HG03139 (cell line): ENCODE measurements at regions not wholly inside any gene's neighbourhood (a gene's known extent, or its start where the extent isn't known, plus 50 kb on each side); places are given as distances from the start of the nearest gene placed in this dataset.
"Not testable (repeated sequence)": the region's sequence is repeated elsewhere in the genome, so short reads cannot be mapped to it uniquely, and the experiment has no call there.

Source experiments
- ATAC-seq: cut with Tn5 transposase; IDR thresholded peaks from one replicate; pipeline ENCODE4 v1.9.1; 2021; ENCODE audit not compliant: unreplicated experiment

DNA sequence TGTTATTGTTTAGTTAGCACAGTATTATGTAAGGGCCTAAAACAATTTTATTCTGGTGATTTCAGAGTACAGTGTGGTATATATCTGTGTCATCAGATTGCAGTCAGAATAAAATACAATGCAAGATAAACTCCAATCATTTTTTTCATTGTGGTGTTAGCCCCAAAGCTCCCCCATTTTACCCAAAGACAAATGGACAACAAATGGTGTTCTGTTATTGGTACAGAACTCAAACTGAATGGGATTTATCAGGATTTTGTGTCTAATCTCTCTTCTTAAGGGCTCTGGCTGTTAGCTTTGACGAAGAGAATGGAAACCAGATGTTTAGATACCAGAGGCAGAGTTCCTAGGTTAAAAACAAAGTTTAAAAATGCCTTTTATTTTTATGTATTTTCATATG is 163.1 kb upstream of the USP25 start:
- ATAC-seq, result no peak

DNA sequence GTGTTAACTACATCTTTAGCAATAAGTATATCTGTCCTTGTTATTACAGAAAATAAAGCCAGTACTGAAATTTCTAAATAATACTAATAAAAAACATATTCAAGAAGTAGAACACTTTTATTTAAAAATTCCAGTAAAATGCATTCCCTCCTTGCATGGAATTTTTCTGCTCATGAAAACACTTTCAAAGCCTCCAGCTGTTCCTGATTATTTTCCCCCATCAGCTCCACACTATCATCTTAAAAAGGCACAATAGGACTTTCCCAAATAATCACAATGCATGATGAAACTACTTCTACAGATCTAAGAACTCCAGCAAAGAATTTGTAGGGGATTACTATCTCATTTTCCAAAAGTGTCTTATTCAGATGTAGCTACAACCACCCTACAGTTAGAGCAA is 162.6 kb upstream of the USP25 start:
- ATAC-seq, result no peak

DNA sequence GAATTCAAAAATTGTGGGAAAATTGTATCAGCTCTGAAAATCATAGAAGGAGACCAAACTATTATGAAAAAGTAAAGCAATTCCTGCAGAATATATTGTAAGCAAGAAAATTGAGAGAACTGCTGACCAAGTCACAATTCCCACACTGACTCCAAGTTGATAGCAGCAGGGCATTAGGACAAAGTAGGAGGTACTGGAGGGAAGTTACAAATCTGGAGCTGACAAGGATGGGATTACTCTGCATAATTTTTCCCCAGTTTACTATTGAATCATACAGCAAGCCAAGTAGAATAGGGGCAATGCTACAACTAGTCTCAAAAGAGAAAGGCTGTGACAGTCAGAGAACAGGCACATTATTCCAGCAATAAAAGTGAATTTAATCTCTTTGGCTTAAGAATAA is 161.3 kb upstream of the USP25 start:
- ATAC-seq, result no peak

DNA sequence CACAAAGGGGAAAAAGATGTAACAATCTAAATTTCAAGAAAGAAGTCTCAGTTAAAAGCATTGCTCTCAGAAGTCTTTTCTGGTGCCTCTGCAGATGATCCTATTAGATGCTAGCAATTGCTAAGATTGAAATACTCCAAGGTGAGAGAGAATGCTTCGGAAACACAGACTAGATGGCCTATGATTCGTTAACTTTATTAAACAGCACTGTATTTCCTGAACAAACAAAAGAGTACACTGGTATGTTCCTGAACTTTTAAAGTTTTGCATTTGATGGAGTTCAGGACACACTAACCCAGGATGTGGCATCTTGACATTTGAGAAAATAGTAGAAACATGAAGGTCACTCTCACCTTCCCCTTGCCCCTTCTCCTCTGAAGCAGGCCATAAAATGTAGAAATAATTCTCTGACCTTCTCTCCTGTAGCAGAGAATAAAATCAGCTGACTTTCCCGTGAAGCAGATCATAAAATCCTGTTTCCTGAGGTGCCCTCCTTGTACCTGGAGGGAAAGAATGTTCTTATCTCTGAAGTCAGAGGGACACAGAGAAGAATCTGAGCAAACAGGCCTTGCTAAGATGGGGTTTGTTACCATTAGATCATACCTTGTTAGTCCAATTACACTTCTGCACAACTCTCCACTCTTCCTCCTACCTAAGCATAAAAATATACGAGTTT is 142.9 kb upstream of the USP25 start:
- ATAC-seq, result no peak

DNA sequence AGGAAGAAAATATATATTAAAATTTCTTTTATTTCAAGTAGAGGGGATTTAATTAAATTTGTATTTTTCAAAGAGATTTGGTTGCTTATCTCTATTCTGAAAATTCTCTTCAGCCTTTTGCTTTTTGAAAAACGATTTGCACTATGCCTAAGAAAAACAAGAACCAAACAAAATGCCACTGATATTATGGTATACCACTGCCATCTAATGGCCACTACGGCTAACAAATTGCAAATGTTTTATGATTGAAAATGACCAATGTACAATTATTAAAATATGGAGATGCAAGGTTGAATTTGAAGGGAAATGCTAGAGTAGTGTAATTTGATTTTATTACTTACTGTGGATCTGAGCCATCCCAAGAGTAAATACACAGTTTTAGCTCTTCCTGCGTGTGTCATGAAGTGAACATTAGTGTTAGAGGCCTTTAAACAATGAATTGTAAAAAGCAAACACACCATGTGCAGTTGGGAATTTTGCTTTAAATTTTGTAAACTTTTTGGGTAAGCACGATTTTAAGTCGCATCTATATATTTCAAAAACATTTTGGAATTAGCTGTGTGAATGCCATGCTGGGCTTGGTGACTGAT is 137.4 kb upstream of the USP25 start:
- ATAC-seq, result no peak

DNA sequence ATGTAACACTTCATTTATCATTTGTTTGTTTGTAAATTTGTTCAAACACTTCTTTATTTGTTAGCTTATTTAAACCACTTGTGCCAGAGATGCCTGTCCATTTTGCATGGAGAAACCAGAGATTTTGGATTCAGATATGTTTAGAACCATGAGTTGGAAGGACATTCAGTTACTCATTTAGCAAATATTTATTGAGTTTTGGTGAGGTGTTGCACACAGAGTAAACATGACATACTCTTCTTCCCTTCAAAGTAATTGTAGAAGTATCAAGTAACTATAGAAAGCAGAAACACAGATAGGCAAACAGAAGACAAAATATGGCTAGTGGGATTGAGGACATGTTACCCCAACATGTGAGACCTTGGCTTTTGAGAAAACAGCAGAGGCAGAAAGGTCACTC is 136.8 kb upstream of the USP25 start:
- no peak for ATAC-seq

DNA sequence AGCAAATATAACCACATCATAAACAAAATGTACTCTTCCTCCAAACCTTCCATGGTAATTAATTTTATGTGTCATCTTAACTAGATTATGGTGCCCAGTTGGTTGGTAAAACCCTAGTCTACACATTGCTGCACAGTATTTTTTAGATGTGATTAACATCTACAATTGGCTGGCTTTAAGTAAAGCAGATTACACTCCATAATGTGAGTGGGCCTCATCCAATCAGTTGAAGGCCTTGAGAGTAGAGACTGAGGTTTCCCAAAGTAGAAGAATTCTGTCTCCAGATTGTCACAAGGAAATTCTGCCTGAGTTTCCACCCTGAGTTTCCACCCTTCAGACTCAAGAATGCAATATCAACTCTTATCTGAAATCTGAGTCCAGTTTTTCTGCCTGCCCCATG is 128.4 kb upstream of the USP25 start:
- ATAC-seq, result no peak

DNA sequence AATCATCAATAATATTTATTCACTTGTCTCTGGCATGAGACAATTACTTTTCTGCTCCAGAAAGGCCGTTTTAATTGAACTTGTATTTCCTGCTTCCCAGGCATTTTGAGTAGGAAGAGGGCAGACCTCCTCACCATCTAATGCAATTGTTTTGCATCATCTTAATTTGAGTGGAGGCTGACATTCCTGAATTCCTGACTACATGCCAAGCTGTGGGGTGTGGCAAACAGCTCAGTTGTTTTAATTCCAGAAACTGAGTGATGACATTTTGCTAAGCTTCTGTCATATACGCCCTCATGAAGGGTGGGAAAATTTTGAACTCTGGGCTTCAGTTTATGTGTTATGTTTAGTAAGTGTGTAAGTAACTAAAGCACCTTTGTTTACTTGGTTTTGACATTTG is 125.4 kb upstream of the USP25 start:
- no peak for ATAC-seq

DNA sequence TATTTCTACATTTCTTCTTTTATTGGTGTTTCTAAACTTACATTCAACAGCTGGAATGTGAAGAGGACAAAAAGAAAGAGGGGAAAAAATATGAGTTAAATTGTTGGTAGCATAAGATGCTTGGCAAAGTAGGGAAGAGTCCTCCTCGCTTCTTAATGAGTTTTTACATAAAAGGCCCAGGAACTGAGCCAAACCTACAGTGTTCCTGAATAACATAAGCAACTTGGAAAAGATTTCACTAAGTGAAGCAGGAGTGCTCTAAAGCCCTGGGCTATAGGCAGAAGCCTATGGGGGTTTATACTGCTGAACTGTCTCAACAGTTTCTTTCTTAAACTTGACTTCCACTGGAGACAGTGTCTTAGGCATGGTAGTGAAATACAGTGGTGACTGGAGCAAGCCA is 115.0 kb upstream of the USP25 start:
- ATAC-seq, result no peak

DNA sequence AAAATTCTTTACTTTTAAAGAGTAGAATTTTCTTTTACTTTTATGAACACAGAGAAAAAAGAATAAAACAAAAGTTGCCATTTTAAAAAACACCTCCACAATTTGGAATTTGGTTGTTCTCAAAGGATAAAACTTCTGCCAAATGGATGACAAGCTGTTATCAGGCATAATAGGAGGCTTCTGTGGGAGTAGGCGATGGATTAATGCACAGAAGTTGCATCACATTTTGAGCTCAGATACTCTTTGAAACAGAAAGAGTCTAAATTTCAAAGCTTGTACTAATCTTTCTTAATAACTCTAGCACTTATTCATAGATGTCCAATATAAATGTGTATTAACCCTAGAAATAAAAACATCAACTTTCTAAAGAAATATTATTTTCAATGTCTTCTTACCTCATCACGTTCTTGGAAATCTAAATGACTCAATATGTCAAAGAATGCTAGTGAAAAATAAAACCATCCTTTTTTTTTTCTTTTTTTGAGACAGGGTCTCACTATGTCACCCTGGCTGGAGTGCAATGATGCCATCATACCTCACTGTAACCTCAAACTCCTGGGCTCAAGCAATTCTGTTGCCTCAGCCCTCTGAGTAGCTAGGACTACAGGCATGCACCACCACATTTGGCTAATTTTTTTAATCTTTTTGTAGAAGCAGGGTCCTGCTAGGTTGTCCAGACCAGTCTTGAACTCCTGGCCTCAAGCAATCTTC is 112.8 kb upstream of the USP25 start:
- ATAC-seq, result no peak

DNA sequence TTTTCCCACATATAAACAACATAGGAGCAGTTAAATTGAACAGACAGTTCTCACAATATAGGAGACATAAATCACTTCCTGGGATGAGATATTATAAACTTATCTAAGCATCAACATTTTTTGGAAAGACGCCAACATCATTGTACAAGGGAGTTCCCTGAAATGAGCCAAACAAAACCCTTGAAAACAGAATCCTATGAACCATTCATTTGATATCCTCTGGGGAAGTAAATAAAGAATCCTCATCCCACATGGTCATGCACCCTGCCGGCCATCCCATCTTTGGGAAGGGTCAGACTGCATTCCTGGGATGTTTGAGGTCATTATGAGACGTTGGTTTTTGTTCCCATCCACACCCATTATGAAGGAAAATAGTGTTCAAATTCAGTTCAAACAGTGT is 111.8 kb upstream of the USP25 start:
- no peak for ATAC-seq

DNA sequence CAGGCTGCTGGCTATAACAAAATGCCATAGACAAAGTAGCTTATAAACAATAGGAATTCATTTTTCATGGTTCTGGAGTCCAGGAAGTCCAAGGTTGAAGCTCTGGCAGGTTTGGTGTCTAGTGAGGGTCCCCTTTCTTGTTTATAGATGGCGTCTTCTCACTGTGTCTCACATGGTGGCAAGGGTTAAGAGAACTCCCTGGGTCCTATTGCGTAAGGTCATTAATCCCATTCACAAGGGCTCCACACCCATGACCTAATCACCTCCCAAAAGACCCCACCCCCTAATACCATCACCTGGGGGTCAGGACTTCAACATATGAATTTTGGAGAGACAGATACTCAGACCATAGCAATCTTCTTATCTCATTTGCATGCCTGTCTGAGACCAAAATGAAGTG is 108.9 kb upstream of the USP25 start:
- ATAC-seq, result no peak

DNA sequence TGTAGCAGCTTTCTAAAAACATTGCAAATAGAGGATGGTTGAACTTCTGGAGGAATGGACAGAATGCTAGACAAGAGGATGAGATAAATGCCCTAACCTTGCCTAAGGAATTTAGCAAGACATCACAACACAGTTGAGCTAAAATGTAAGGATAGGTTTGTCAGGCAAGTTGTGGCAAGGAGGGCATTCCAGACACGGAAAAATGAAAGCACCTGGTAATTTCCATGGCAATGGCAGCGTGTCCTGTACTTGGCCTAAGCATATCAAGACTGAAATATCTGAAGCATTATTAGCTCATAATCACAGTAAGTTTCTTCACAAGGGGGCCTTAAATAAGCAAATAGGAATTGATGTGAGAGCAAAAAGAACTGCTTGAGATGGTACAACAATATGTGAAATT is 105.1 kb upstream of the USP25 start:
- ATAC-seq, result no peak

DNA sequence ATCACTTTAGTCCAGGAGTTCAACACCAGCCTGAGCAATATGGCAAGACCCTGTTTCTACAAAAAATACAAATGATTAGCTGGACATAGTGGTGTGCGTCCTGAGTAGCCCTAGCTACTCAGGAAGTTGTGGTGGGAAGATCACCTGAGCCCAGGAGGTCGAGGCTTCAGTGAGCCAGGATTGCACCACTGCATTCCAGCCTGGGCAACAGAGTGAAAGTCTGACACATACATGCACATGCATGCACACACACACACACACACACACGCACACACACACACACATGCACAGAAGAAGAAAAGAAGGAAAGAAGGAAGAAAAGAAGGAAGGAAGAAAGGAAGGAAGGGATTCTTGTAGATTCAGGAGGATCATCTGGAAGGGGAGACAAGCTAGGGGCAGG is 104.4 kb upstream of the USP25 start:
- no peak for ATAC-seq

DNA sequence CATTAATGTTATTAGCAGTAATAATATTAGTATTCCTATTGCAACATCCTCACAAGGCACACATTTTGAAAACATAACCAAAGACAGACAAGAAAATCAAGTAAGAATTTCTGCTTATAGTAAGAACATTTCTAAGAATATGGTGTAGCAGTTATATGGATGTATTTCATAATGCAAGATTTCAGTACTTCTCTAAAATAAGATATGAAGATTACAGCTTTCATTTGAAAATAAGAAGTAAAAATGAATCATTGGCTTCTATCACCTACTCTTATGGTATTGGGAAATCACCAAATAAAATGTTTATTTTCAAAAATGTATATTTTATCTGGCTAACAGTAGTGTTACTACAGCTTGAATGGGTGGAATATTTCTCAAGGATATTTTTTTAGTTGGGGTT is 103.8 kb upstream of the USP25 start:
- ATAC-seq, result no peak

DNA sequence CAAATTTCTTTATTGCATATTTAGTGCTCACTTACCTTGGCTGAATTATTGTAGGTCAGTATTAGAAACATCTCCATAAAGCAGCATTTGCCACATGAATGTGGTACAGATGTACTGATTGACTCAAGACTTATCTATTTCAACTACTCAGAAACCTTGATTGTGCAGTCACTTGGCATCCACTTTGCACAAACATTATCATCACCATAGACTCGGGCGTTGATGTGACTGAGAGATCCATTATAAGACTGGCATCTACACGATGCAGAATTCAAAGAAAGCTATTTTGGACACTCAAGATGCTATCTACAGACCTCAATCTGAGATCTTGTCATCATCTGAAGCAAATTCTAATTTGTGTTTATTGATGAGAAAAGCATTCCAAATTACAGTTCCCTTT is 102.8 kb upstream of the USP25 start:
- no peak for ATAC-seq

DNA sequence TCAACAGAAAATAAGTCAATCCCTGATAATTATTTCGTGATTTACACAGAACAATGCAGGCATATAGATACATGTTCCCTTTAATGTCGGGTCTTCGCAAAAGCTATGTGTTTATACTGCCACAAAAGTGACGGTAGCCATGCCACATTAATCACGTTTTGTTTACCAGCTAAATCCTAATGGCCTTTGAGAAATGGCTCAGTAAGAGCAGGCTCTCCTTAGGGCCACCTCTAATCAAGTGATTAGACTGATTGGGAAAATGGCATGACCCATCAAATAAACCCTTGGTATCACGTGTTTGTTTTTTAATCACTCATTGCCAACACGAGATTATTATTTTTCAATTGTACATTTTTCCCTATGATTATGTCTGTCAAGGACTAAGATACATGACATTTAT is 102.0 kb upstream of the USP25 start:
- ATAC-seq, result no peak

DNA sequence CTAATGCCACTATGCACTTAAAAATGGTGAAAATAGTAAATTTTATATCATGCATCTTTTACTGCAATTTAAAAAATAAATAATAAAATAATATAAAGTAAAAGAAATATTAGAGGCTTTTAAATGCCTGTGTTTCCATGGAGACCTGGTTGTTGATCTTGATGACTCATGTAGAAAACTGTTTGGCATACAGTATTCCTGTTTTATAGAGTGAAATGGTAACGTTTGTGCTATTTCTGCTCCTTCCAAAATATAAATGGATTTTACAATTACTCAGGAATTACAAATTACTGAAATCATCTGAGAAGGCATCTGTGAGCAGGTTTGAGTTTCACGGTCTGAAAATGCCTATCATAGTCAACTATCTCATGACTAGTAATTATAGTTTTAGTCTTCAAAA is 98.4 kb upstream of the USP25 start:
- no peak for ATAC-seq

DNA sequence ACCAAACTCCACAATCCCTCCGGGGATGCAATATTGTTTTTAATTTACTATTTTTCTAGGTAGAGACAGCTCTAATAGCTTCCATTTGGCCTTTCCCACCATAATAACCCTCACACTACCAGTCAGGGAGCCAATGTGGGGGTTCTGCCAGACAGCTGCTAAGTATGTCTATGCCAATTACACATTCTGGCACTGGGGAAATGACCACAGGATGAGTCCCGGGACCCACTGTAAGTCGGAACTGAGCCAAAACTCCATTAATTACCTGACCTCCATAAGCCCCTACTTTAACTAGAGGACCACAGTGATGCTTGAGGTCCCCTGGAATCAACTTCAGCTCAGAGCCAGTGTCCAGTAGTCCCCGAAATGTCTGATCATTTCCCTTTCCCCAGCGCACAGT is 95.2 kb upstream of the USP25 start:
- not testable (repeated sequence) for ATAC-seq

DNA sequence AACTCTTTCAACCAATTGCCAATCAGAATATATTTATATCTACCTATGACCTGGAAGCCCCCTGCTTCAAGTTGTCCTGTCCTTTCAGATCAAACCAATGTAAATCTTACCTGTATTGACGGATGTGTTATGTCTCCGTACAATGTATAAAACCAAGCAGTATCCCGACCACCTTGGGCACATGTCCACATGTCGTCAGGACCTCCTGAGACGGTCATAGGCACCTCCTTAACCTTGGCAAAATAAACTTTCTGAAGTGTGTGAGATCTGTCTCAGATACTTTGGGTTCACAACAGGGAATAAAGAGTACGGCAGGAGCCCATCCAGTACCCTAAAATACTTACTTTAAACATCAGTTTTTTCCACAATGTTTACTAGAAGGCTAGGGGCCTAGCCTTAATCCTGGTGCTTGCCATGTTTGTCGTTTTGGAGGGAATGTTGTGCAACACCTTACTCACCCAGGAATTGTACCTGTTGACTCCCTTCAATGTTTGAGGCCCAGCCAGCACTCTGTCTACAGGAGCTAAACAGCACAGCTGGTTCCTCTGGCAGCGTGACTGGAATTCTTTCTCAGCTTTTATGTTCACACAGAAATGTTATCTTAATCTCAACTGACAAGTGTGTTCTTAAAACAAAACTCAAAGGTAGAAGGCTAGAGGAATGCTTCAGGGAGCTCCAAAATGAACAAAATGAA is 90.8 kb upstream of the USP25 start:
- ATAC-seq, result no peak

DNA sequence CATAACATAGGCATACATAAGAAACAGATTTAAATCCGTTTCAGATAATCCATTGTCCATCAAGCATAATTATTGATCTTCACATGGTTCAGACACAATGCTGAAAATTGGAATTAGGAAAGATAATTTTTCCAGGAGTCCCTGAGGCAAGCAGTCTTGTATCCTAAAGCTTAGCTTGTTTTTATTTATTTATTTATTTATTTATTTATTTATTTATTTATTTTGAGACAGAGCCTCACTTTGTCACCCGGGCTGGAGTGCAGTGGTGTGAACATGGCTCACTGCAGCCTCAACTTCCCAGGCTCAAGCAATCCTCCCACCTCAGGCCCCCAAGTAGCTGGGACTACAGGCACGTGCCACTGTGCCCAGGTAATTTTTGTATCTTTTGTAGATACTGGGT is 89.7 kb upstream of the USP25 start:
- not testable (repeated sequence) for ATAC-seq

DNA sequence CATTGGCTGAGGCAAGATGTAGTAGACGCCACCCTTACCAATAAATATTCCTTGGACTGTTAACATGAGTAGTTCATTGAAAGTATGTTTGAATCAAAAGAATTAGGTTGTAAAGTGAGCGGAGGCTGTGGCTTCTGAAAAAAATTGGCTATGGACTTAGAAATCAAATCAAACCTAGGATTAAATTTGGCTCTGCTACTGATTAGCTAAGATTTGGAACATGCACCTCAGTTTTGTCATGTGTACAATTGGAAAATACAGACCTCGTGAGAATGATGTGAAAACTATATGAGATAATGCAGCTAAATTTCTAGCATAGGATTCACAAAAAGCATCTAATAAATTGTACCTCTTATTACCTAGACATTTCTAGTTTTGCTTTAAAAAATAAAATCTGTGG is 85.3 kb upstream of the USP25 start:
- ATAC-seq, result no peak
